SK-N-MC (cell line): ENCODE measurements at regions not wholly inside any gene's neighbourhood (a gene's known extent, or its start where the extent isn't known, plus 50 kb on each side); places are given as distances from the start of the nearest gene placed in this dataset.

Source experiments
- DNase-seq: peaks from one replicate; pipeline ENCODE4 v3.0.0-alpha.2; 2011; ENCODE audit warnings: low read depth, low spot score
- H3K27ac ChIP-seq: fragments of 200-600 bp; sonication (generic); 2 replicates; pipeline ENCODE4 v1.5.1; 2016; ENCODE audit warnings: mixed run types
- H3K36me3 ChIP-seq: fragments of 200-600 bp; sonication (generic); 2 replicates; pipeline ENCODE4 v1.6.1; 2017; ENCODE audit warnings: antibody characterized with exemption, low read length, mixed read lengths; ENCODE audit not compliant: insufficient read depth
- H3K4me3 ChIP-seq: fragments of 200-600 bp; sonication (generic); 2 replicates; pipeline ENCODE4 v1.5.1; 2016
- H3K9ac ChIP-seq: fragments of 200-600 bp; sonication (generic); 2 replicates; pipeline ENCODE4 v1.8.0; 2017; ENCODE audit warnings: mixed run types, mixed read lengths; ENCODE audit not compliant: insufficient read length
- H3K9me3 ChIP-seq: fragments of 200-600 bp; sonication (generic); 2 replicates; pipeline ENCODE4 v1.6.1; 2017; ENCODE audit warnings: low read depth, mild to moderate bottlenecking, antibody characterized with exemption, low read length, moderate library complexity, mixed read lengths
- EZH2 ChIP-seq: fragments of 200-600 bp; sonication (generic); IDR thresholded peaks from one replicate; pipeline ENCODE4 v1.6.1; 2017; ENCODE audit warnings: antibody characterized with exemption
- FOXP2 ChIP-seq: optimal IDR thresholded peaks from 2 replicates; pipeline ENCODE3; 2011; ENCODE audit warnings: mild to moderate bottlenecking, moderate library complexity; ENCODE audit not compliant: insufficient read depth; ENCODE audit errors: extremely low read length, control extremely low read depth
- POLR2AphosphoS5 ChIP-seq: IDR thresholded peaks from 2 replicates; pipeline ENCODE4 v1.6.1; 2012; ENCODE audit warnings: mild to moderate bottlenecking, low read depth, low read length, borderline replicate concordance

GRCh38 chr1:232280910-232281309 lies 349.0 kb downstream of the SIPA1L2 start:
- Histone ChIP-seq H3K9me3 (no peaks in the 10 kb centered on the region), H3K27ac (no peak overlapping the region), H3K4me3 (no peak overlapping the region), H3K9ac (no peak overlapping the region), H3K36me3 (no peaks in the 10 kb centered on the region)
- no peak for DNase-seq
- TF ChIP-seq EZH2: no peak
- no peak for TF ChIP-seq POLR2AphosphoS5
- TF ChIP-seq FOXP2: no peak

GRCh38 chr1:232279909-232280400 lies 350.0 kb downstream of the SIPA1L2 start:
- no peaks in the 10 kb centered on the region for H3K36me3 ChIP-seq
- TF ChIP-seq EZH2 (no peak), FOXP2 (no peak), POLR2AphosphoS5 (no peak)
- DNase-seq: no peak
- no peak overlapping the region for H3K4me3 ChIP-seq
- no peak overlapping the region for H3K9ac ChIP-seq
- no peaks in the 10 kb centered on the region for H3K9me3 ChIP-seq
- no peak overlapping the region for H3K27ac ChIP-seq

- TF ChIP-seq EZH2 (no peak), POLR2AphosphoS5 (no peak), FOXP2 (no peak)
Measured at GRCh38 chr1:232278925-232279324, 351.0 kb downstream of the SIPA1L2 start.

DNA sequence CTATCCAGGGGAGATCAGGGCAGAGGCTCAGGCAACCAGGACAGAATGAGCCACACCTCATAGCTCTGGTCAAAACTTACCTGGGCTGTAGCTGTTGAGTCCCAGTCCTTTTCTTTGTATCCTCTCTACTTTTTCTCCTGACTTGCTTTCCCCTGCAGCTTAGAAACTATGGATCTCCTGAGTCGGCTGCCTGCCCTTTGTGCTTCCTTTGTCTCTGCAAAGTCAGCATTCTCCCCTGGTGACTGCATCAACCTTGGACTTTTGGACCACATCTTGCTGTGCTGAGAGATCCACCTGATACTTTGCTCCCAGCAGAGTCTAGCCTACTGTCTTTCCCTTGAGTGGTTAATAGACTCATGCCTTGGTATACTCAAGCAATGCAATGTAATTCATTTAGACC lies 353.3 kb downstream of the SIPA1L2 start:
- H3K9ac ChIP-seq: no peak overlapping the region
- DNase-seq: no peak
- H3K4me3 ChIP-seq: no peak overlapping the region
- no peaks in the 10 kb centered on the region for H3K36me3 ChIP-seq
- TF ChIP-seq EZH2 (no peak), POLR2AphosphoS5 (no peak), FOXP2 (no peak)
- H3K9me3 ChIP-seq: no peaks in the 10 kb centered on the region
- H3K27ac ChIP-seq: no peak overlapping the region

More at GRCh38 chr1:232278925-232279324, 351.0 kb downstream of the SIPA1L2 start:
- H3K27ac ChIP-seq: no peak overlapping the region
- H3K4me3 ChIP-seq: no peak overlapping the region
- H3K36me3 ChIP-seq: no peaks in the 10 kb centered on the region
- no peak for DNase-seq
- H3K9me3 ChIP-seq: no peaks in the 10 kb centered on the region
- H3K9ac ChIP-seq: no peak overlapping the region

GRCh38 chr1:232274999-232275710 lies 354.8 kb downstream of the SIPA1L2 start:
- no peak for DNase-seq
- Histone ChIP-seq H3K9ac (no peak overlapping the region), H3K27ac (no peak overlapping the region), H3K4me3 (no peak overlapping the region), H3K36me3 (no peaks in the 10 kb centered on the region), H3K9me3 (no peaks in the 10 kb centered on the region)
- no peak for TF ChIP-seq EZH2
- TF ChIP-seq POLR2AphosphoS5: no peak
- no peak for TF ChIP-seq FOXP2

GRCh38 chr1:232274236-232274855 lies 355.6 kb downstream of the SIPA1L2 start:
- no peak for TF ChIP-seq FOXP2
- no peak for TF ChIP-seq POLR2AphosphoS5
- no peak for TF ChIP-seq EZH2
- Histone ChIP-seq H3K27ac (no peak overlapping the region), H3K4me3 (no peak overlapping the region), H3K9me3 (no peaks in the 10 kb centered on the region), H3K9ac (no peak overlapping the region), H3K36me3 (no peaks in the 10 kb centered on the region)
- no peak for DNase-seq

- H3K27ac ChIP-seq: no peak overlapping the region
Measured at GRCh38 chr1:232273011-232273410, 356.9 kb downstream of the SIPA1L2 start.

DNA sequence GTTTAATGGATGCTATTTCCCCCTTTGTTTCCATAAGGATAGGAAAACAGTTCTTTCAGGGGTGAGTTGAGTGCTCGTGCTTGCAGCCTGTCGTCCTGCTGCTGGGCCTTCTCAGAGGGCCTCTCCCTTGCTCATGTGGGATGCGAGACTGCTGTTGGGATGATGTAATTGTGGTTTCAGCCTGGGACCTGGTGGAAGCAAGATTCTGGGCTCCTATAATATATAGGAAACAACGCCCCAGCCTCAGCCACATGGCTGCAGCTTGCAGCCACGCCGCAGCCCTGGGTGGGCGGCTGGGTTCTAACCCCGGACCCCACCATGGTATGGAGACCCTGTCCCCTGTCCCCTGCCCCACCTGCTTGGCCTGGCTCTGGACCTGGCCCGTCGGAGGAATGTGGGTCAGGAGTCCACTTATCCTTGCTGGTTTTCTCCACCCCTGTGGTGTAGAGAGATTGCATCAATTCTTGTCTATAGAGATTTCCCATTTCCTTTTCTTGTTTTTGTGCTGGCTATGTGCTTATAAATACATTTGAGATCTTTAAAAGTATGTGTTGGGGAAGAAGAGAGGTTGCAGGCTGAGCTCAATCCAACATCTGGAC lies 357.8 kb downstream of the SIPA1L2 start:
- Histone ChIP-seq H3K4me3 (no peak overlapping the region), H3K9me3 (no peaks in the 10 kb centered on the region), H3K27ac (no peak overlapping the region), H3K36me3 (no peaks in the 10 kb centered on the region), H3K9ac (no peak overlapping the region)
- DNase-seq: no peak
- TF ChIP-seq EZH2 (no peak), POLR2AphosphoS5 (no peak), FOXP2 (no peak)

More at GRCh38 chr1:232273011-232273410, 356.9 kb downstream of the SIPA1L2 start:
- Histone ChIP-seq H3K36me3 (no peaks in the 10 kb centered on the region), H3K4me3 (no peak overlapping the region), H3K9me3 (no peaks in the 10 kb centered on the region), H3K9ac (no peak overlapping the region)
- TF ChIP-seq EZH2: no peak
- no peak for TF ChIP-seq FOXP2
- no peak for TF ChIP-seq POLR2AphosphoS5
- no peak for DNase-seq
